ENCODE measurements at regions not wholly inside any gene's neighbourhood (a gene's known extent, or its start where the extent isn't known, plus 50 kb on each side); places are given as distances from the start of the nearest gene placed in this dataset.
A peak's percentile ranks its signal among the peaks of the same experiment; 100 is the strongest.
"Not testable (repeated sequence)": the region's sequence is repeated elsewhere in the genome, so short reads cannot be mapped to it uniquely, and the experiment has no call there.

- no peak overlapping the region for H3K4me3 ChIP-seq
- peaks cover 12% of the 10 kb centered on the region for H3K9me3 ChIP-seq
- no peaks in the 10 kb centered on the region for H3K27me3 ChIP-seq
- no peak for TF ChIP-seq Cebpa-rat (IDR thresholded peaks at IDR 0.05)
- no peaks in the 10 kb centered on the region for H3K4me1 ChIP-seq
- H3K9ac ChIP-seq: no peak overlapping the region
- H3K27ac ChIP-seq: no peak overlapping the region
- no peak overlapping the region for H3K4me2 ChIP-seq
- no peaks in the 10 kb centered on the region for H3K36me3 ChIP-seq
- no peaks in the 10 kb centered on the region for H4K20me1 ChIP-seq
Measured at GRCh38 chr6:101090281-101090680, 209.2 kb upstream of the ASCC3 start.

- H3K27ac ChIP-seq, H3K4me3 ChIP-seq, H3K27me3 ChIP-seq, H3K9me3 ChIP-seq, H3K4me1 ChIP-seq, H4K20me1 ChIP-seq, H3K36me3 ChIP-seq, H3K9ac ChIP-seq, H3K4me2 ChIP-seq: not testable (repeated sequence)
Measured at GRCh38 chr6:101098605-101099004, 217.5 kb upstream of the ASCC3 start.

- Histone ChIP-seq H3K9me3 (no peaks in the 10 kb centered on the region), H3K27ac (no peak overlapping the region), H3K4me2 (no peak overlapping the region), H3K36me3 (no peaks in the 10 kb centered on the region), H3K9ac (no peak overlapping the region), H3K27me3 (no peaks in the 10 kb centered on the region), H3K4me3 (no peak overlapping the region), H4K20me1 (no peaks in the 10 kb centered on the region), H3K4me1 (no peaks in the 10 kb centered on the region)
- TF ChIP-seq Cebpa-rat (IDR thresholded peaks at IDR 0.05): peak; percentile 73; the same call in 1 of the 2 replicates
Measured at GRCh38 chr6:101102702-101103101, 221.6 kb upstream of the ASCC3 start.

GRCh38 chr6:101108286-101108685 lies 227.2 kb upstream of the ASCC3 start:
- Histone ChIP-seq H3K4me1 (no peaks in the 10 kb centered on the region), H3K27ac (no peak overlapping the region), H3K4me3 (no peak overlapping the region), H3K9me3 (no peaks in the 10 kb centered on the region), H3K36me3 (no peaks in the 10 kb centered on the region), H4K20me1 (no peaks in the 10 kb centered on the region), H3K27me3 (no peaks in the 10 kb centered on the region), H3K9ac (no peak overlapping the region), H3K4me2 (no peak overlapping the region)
- no peak for TF ChIP-seq Cebpa-rat (IDR thresholded peaks at IDR 0.05)

- Histone ChIP-seq H3K27ac (no peak overlapping the region), H3K27me3 (no peaks in the 10 kb centered on the region), H3K9ac (no peak overlapping the region), H3K4me3 (no peak overlapping the region), H3K36me3 (no peaks in the 10 kb centered on the region), H3K4me1 (no peaks in the 10 kb centered on the region), H3K9me3 (no peaks in the 10 kb centered on the region), H3K4me2 (no peak overlapping the region), H4K20me1 (no peaks in the 10 kb centered on the region)
- TF ChIP-seq Cebpa-rat (IDR thresholded peaks at IDR 0.05): no peak
Measured at GRCh38 chr6:101110814-101111213, 229.7 kb upstream of the ASCC3 start.

- no peaks in the 10 kb centered on the region for H3K9me3 ChIP-seq
- H3K27me3 ChIP-seq: no peaks in the 10 kb centered on the region
- no peak overlapping the region for H3K4me3 ChIP-seq
- no peaks in the 10 kb centered on the region for H3K4me1 ChIP-seq
- H4K20me1 ChIP-seq: no peaks in the 10 kb centered on the region
- no peaks in the 10 kb centered on the region for H3K36me3 ChIP-seq
- no peak overlapping the region for H3K9ac ChIP-seq
- H3K27ac ChIP-seq: no peak overlapping the region
- H3K4me2 ChIP-seq: no peak overlapping the region
- TF ChIP-seq Cebpa-rat (IDR thresholded peaks at IDR 0.05): no peak
Measured at GRCh38 chr6:101113468-101114260, 232.5 kb upstream of the ASCC3 start.

GRCh38 chr6:101114703-101115102 lies 233.6 kb upstream of the ASCC3 start:
- no peaks in the 10 kb centered on the region for H4K20me1 ChIP-seq
- no peak overlapping the region for H3K4me2 ChIP-seq
- H3K27me3 ChIP-seq: no peaks in the 10 kb centered on the region
- no peak overlapping the region for H3K27ac ChIP-seq
- no peaks in the 10 kb centered on the region for H3K36me3 ChIP-seq
- no peaks in the 10 kb centered on the region for H3K9me3 ChIP-seq
- H3K4me3 ChIP-seq: no peak overlapping the region
- no peaks in the 10 kb centered on the region for H3K4me1 ChIP-seq
- no peak overlapping the region for H3K9ac ChIP-seq
- TF ChIP-seq Cebpa-rat (IDR thresholded peaks at IDR 0.05): no peak

GRCh38 chr6:101116337-101116736 lies 235.2 kb upstream of the ASCC3 start:
- no peaks in the 10 kb centered on the region for H3K36me3 ChIP-seq
- H3K9me3 ChIP-seq: no peaks in the 10 kb centered on the region
- no peaks in the 10 kb centered on the region for H3K27me3 ChIP-seq
- no peaks in the 10 kb centered on the region for H4K20me1 ChIP-seq
- H3K27ac ChIP-seq: no peak overlapping the region
- H3K9ac ChIP-seq: no peak overlapping the region
- no peak overlapping the region for H3K4me3 ChIP-seq
- no peak overlapping the region for H3K4me2 ChIP-seq
- H3K4me1 ChIP-seq: no peaks in the 10 kb centered on the region
- TF ChIP-seq Cebpa-rat (IDR thresholded peaks at IDR 0.05): no peak

GRCh38 chr6:101117393-101118135 lies 236.4 kb upstream of the ASCC3 start:
- no peaks in the 10 kb centered on the region for H4K20me1 ChIP-seq
- H3K4me1 ChIP-seq: no peaks in the 10 kb centered on the region
- no peak overlapping the region for H3K4me3 ChIP-seq
- H3K36me3 ChIP-seq: no peaks in the 10 kb centered on the region
- H3K9me3 ChIP-seq: no peaks in the 10 kb centered on the region
- no peak overlapping the region for H3K9ac ChIP-seq
- no peak overlapping the region for H3K27ac ChIP-seq
- TF ChIP-seq Cebpa-rat (IDR thresholded peaks at IDR 0.05): no peak
- no peak overlapping the region for H3K4me2 ChIP-seq
- no peaks in the 10 kb centered on the region for H3K27me3 ChIP-seq

- Histone ChIP-seq H3K4me1 (no peaks in the 10 kb centered on the region), H3K9ac (no peak overlapping the region), H3K27me3 (no peaks in the 10 kb centered on the region), H3K36me3 (no peaks in the 10 kb centered on the region), H4K20me1 (no peaks in the 10 kb centered on the region), H3K4me2 (no peak overlapping the region), H3K27ac (no peak overlapping the region), H3K9me3 (no peaks in the 10 kb centered on the region), H3K4me3 (no peak overlapping the region)
- TF ChIP-seq Cebpa-rat (IDR thresholded peaks at IDR 0.05): no peak
Measured at GRCh38 chr6:101118136-101118396, 236.9 kb upstream of the ASCC3 start.

Measured in BLaER1 (cell line).